Ectodermal cell (in vitro differentiated cells): ENCODE measurements at regions not wholly inside any gene's neighbourhood (a gene's known extent, or its start where the extent isn't known, plus 50 kb on each side); places are given as distances from the start of the nearest gene placed in this dataset.

Experiments used
- H3K27ac ChIP-seq: 2 replicates; pipeline ENCODE4 v1.7.0; 2013; ENCODE audit warnings: mild to moderate bottlenecking, low read depth, low read length; ENCODE audit not compliant: insufficient read depth, poor library complexity, severe bottlenecking
- H3K27me3 ChIP-seq: 2 replicates; pipeline ENCODE4 v1.7.0; 2013; ENCODE audit warnings: mild to moderate bottlenecking, low read length; ENCODE audit not compliant: insufficient read depth, control insufficient read depth, poor library complexity, severe bottlenecking
- H3K36me3 ChIP-seq: one replicate; pipeline ENCODE4 v1.7.0; 2013; ENCODE audit warnings: low read length; ENCODE audit not compliant: control insufficient read depth, insufficient read depth
- H3K4me1 ChIP-seq: one replicate; pipeline ENCODE4 v1.7.0; 2013; ENCODE audit warnings: low read length; ENCODE audit not compliant: control insufficient read depth, insufficient read depth
- H3K4me3 ChIP-seq: 2 replicates; pipeline ENCODE4 v1.7.0; 2013; ENCODE audit warnings: low read depth, low read length, control low read depth; ENCODE audit not compliant: insufficient read depth
- H3K9me3 ChIP-seq: 2 replicates; pipeline ENCODE4 v1.7.0; 2013; ENCODE audit warnings: mild to moderate bottlenecking, low read length, moderate library complexity; ENCODE audit not compliant: control insufficient read depth
- WGBS, 2 experiments: methylation state at CpG; one replicate each; pipeline ENCODE4 v1.1.7; 2013; ENCODE audit warnings: missing lambda C conversion rate in 2 of 2; 5-methylcytosine and 5-hydroxymethylcytosine counted together

DNA sequence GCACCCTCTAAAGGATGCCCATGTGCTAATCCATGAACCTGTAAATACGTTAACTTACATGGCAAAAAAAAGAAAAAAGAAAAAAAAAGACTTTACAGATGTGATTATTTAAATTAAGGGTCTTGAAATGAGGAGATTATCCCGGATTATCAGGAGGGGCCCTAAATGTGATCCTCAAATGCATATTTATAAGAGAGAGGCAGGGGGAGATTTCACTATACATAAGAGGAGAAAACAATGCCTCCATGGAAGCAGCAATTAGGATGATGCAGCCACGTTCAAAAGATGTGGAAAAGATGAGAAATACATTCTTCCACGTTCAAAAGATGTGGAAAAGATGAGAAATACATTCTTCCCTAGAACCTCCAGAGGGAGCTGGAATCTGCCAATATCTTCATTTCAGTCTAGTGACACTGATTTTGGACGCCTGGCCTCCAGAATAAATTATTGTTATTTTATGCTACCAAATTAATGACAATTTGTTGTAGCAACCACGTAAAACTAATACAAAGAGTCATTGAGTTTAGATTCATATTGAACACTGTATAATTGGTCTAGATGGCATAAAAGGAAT lies 328.4 kb upstream of the GNAI1 start:
- Histone ChIP-seq H3K4me1 (no peaks in the 10 kb centered on the region), H3K27ac (no peak overlapping the region), H3K4me3 (no peak overlapping the region), H3K9me3 (no peaks in the 10 kb centered on the region), H3K27me3 (no peaks in the 10 kb centered on the region), H3K36me3 (no peaks in the 10 kb centered on the region)
- 50 to 55% methylated on average over 3 to 4 of the region's 6 CpGs for WGBS, 2 experiments

DNA sequence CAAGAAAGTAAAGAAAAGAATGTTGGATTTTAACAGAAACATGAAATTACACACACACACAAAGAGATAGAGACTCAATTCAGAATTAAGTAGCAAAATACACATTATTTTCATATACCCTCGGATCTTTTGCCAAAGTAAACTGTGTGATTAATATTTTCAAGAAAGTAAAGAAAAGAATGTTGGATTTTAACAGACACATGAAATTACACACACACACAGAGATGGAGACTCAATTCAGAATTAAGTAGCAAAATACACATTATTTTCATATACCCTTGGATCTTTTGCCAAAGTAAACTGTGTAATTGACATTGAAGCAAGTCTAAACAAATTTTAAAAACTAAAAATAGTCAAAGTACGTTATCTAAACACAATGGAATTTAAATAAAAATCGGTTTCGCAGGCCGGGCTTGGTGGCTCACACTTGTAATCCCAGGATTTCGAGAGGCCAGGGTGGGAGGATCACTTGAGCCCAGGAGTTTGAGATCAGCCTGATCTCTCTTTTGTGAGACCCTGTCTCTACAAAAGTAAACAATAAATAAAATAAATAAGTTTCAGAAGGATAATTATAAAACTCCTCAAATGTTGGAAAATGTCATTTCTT lies 337.3 kb upstream of the MAGI2 start:
- H3K4me1 ChIP-seq, result no peaks in the 10 kb centered on the region
- WGBS, 2 experiments, result 91 to 92% methylated on average over 5 of the region's 6 CpGs
- no peak overlapping the region for H3K27ac ChIP-seq
- no peaks in the 10 kb centered on the region for H3K36me3 ChIP-seq
- H3K4me3 ChIP-seq, result no peak overlapping the region
- H3K27me3 ChIP-seq, result no peaks in the 10 kb centered on the region
- H3K9me3 ChIP-seq, result no peaks in the 10 kb centered on the region

DNA sequence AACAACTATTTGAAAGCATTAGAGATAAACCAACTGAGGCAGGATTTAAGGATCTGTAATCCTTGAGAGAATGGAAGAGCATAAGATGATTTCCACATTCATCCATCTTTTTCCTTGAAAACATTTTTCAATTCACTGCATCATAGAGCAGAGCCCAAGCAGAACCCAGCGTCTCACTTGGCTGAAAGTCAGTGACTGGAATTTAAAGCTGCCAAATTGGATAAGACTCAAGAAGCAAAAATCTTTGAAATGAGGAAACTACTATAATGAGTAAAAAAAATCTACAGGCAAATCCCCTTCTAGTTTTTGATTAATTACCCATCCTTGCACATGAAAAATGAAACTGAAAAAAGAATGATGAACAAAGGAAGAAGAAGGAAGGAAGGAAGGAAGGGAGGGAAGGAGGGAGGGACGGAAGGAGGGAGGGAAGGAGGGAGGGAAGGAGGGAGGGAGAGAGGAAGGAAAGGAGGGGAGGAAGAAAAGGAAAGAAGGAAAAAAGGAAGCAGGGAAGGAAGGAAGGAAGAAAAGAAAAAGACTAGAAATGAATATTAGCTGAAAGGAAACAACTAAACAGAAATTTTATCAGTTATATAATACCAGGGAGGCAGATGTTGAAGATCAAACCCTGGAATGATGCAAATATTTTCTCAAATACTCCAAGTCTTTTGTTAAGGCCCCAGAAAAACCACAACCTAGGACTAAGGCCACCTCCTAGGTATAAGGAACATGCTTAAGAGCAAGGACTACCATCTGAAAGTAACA lies 336.3 kb upstream of the MAGI2 start:
- no peaks in the 10 kb centered on the region for H3K9me3 ChIP-seq
- H3K36me3 ChIP-seq, result no peaks in the 10 kb centered on the region
- no peak overlapping the region for H3K27ac ChIP-seq
- H3K4me3 ChIP-seq, result no peak overlapping the region
- H3K4me1 ChIP-seq, result no peaks in the 10 kb centered on the region
- H3K27me3 ChIP-seq, result no peaks in the 10 kb centered on the region
- 84 to 97% methylated on average over 2 of the region's 2 CpGs for WGBS, 2 experiments

DNA sequence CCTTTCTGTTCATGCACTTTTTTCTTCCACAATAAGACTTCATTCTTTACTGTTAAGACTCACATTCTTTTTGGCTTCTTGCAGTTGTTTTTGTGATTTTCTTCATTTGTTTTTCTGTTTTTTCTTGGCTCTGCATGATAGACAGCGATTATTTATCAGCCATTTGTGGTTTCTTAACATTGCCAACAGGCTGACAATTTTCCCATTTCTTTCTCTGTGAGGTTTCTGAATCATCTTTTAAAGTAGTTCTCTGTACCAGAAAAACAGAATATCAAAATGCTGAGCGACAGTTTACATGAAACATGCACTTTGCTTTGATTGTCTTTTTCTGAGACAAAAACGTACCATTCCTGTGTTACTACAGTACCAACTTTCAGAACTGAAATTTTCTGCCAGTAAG lies 334.2 kb upstream of the MAGI2 start:
- Histone ChIP-seq H3K27me3 (no peaks in the 10 kb centered on the region), H3K4me1 (no peaks in the 10 kb centered on the region), H3K4me3 (no peak overlapping the region), H3K9me3 (no peaks in the 10 kb centered on the region), H3K36me3 (no peaks in the 10 kb centered on the region), H3K27ac (no peak overlapping the region)
- WGBS, 2 experiments, result 86 to 96% methylated on average over 3 of the region's 3 CpGs

DNA sequence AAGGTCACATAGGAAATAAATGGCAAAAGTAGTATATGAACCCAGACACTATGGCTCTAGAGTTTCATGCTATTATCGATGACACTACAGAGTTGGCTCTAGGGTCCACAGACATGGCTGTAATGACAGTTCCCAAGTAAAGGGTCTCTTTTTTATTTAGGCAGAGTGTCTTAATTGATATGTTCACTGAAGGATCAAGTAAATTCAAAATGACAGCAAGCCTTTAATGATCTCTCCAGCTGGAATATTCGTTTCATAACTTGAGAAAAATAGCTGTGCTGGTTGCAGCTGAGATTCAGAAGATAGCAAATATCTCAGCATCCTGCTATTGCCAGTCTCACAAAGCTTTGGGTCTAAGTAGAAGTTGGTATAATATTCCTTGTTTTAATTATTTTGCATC lies 333.6 kb upstream of the MAGI2 start:
- Histone ChIP-seq H3K36me3 (no peaks in the 10 kb centered on the region), H3K9me3 (no peaks in the 10 kb centered on the region), H3K4me1 (no peaks in the 10 kb centered on the region), H3K27ac (no peak overlapping the region), H3K4me3 (no peak overlapping the region), H3K27me3 (no peaks in the 10 kb centered on the region)
- WGBS, 2 experiments, result 85 to 87% methylated on average over 2 of the region's 2 CpGs

DNA sequence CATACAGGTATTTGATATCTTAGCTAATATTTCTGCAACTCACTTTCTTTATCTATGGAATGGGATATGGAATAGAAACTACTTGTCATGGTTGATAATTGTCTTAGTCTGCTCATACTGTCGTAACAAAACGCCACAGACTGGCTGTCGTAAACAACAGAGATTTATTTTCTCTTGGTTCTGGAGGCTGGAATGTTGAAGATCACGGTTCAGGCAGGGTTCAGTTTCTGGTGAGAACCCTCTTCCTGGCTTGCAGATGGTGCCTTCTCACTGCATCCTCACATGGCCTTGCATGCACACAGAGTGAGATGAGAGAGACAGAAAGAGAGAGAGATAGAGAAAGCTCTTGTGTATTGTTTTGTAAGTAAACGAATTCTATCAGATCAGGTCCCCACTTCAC lies 332.7 kb upstream of the MAGI2 start:
- no peaks in the 10 kb centered on the region for H3K9me3 ChIP-seq
- WGBS, 2 experiments, result 93% methylated on average over 4 of the region's 5 CpGs
- H3K27ac ChIP-seq, result no peak overlapping the region
- no peaks in the 10 kb centered on the region for H3K27me3 ChIP-seq
- no peak overlapping the region for H3K4me3 ChIP-seq
- H3K4me1 ChIP-seq, result no peaks in the 10 kb centered on the region
- H3K36me3 ChIP-seq, result no peaks in the 10 kb centered on the region

DNA sequence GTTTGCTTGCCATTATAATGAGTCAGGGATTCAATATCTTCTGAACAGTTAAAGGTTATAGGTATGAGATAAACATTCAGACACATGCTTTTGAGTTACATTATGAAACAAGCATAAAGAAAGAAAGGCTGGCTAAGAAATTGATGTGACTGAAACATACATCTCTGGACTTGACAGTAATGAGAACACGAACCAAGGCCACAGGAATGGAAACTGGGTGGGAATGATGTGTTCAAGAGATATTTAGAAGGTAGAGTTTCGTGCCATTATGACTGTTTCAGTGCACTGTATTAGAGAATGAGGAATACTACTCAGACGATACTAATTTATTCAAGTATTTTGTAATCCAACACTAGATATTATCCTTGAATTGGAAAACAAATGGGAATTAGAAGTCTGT lies 332.1 kb upstream of the MAGI2 start:
- no peaks in the 10 kb centered on the region for H3K36me3 ChIP-seq
- H3K9me3 ChIP-seq, result no peaks in the 10 kb centered on the region
- 94 to 95% methylated on average over 2 of the region's 3 CpGs for WGBS, 2 experiments
- H3K27me3 ChIP-seq, result no peaks in the 10 kb centered on the region
- no peak overlapping the region for H3K27ac ChIP-seq
- no peak overlapping the region for H3K4me3 ChIP-seq
- H3K4me1 ChIP-seq, result no peaks in the 10 kb centered on the region

DNA sequence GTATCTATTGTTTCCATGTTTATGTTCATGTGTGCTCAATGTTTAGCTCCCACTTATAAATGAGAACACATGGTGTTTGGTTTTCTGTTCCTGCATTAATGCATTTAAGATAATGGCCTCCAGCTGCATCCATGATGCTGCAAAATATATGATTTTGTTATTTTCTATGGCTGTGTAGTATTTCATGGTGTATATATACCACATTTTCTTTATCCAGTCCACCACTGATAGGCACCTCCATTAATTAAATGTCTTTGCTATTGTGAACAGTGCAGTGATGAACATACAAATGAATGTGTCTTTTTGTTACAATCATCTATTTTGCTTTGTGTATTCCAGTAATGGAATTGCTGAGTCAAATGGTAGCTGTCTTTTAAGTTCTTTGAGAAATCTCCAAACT lies 329.4 kb upstream of the MAGI2 start:
- no peaks in the 10 kb centered on the region for H3K36me3 ChIP-seq
- no peak overlapping the region for H3K27ac ChIP-seq
- H3K27me3 ChIP-seq, result no peaks in the 10 kb centered on the region
- no peaks in the 10 kb centered on the region for H3K4me1 ChIP-seq
- no peak overlapping the region for H3K4me3 ChIP-seq
- no peaks in the 10 kb centered on the region for H3K9me3 ChIP-seq

DNA sequence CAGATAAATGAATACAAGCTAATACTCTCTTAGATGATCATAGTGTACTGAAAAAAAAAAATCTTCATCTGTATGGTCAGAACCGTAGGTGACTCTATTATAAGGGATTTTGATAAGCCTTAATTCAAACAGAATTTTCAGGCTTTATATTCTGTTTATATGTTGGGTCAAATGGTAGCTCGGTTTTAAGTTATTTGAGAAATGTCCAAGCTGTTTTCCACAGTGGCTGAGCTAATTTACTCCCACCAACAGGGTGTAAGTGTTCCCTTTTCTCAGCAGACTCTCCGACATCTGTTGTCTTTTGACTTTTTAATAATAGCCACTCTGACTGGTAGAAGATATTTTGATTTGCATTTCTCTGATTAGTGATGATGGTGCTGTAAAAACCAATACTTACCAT lies 328.8 kb upstream of the MAGI2 start:
- Histone ChIP-seq H3K27ac (no peak overlapping the region), H3K27me3 (no peaks in the 10 kb centered on the region)
- WGBS, 2 experiments, result 82 to 100% methylated on average over 2 to 3 of the region's 3 CpGs

DNA sequence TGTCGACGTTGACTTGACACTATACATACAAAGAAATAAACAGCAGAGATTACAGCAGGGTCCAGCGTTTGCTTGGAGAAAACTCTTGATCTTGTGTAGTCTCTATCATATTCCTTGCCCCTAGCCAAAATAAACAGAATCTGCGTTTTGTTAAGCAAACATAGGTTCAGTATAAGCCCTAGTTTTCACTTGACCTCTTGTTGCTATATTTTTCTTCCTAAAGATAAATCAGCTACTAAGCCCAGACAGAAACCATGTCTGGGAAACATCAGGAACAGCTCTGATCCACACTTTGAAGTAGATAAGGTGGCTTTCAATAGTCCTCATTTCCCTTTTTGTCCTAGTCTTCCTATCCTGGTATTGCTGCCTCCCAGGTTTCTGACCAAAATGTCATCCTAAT lies 328.2 kb upstream of the MAGI2 start:
- no peaks in the 10 kb centered on the region for H3K9me3 ChIP-seq
- H3K27me3 ChIP-seq, result no peaks in the 10 kb centered on the region
- H3K4me1 ChIP-seq, result no peaks in the 10 kb centered on the region
- H3K27ac ChIP-seq, result no peak overlapping the region
- H3K36me3 ChIP-seq, result no peaks in the 10 kb centered on the region
- no peak overlapping the region for H3K4me3 ChIP-seq
- 87 to 93% methylated on average over 4 of the region's 4 CpGs for WGBS, 2 experiments

More for the DNA sequence above, 328.8 kb upstream of the MAGI2 start:
- Histone ChIP-seq H3K36me3 (no peaks in the 10 kb centered on the region), H3K4me1 (no peaks in the 10 kb centered on the region), H3K9me3 (no peaks in the 10 kb centered on the region), H3K4me3 (no peak overlapping the region)
